GM19468 (cell line): ENCODE measurements at regions not wholly inside any gene's neighbourhood (a gene's known extent, or its start where the extent isn't known, plus 50 kb on each side); places are given as distances from the start of the nearest gene placed in this dataset.
"Not testable (repeated sequence)": the region's sequence is repeated elsewhere in the genome, so short reads cannot be mapped to it uniquely, and the experiment has no call there.

Experiments used
- ATAC-seq: cut with Tn5 transposase; IDR thresholded peaks from one replicate; pipeline ENCODE4 v1.9.1; 2021; ENCODE audit warnings: mild to moderate bottlenecking, moderate library complexity, moderate number of reproducible peaks; ENCODE audit not compliant: unreplicated experiment; ENCODE audit errors: extremely low read depth

DNA sequence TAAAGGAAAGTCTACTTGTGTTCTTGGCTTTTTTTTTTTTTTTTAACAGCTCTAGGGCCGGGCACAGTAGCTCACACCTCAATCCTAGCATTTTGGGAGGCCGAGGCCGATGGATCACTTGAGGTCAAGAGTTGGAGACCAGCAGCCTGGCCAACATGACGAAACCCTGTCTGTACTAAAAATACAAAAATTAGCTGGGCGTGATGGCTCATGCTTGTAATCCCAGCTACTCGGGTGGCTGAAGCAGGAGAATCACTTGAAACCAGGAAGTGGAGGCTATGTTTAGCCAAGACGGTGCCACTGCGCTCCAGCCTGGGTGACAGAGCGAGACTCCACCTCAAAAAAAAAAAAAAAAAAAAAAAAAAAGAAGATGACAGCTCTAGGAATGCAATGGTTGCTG lies 169.9 kb downstream of the NEDD1 start:
- not testable (repeated sequence) for ATAC-seq

DNA sequence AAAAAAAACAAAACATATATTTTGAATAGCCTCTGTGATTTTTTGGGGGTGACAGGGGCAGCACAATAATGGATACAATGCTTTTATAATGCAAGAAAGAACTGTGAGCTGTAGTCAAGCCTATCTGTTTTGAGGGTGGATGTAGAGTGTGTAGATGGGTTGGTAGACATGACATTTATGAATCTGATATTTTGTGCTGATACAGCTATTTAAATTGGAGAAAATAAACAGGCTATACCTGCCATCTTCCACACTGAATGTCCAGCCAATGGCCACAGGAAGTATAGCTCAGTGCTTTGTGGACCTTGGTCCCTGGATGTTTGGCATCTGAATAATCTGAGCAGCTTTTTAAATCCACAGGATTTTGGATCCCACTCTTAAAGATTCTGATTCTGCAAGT lies 175.0 kb downstream of the NEDD1 start:
- no peak for ATAC-seq

DNA sequence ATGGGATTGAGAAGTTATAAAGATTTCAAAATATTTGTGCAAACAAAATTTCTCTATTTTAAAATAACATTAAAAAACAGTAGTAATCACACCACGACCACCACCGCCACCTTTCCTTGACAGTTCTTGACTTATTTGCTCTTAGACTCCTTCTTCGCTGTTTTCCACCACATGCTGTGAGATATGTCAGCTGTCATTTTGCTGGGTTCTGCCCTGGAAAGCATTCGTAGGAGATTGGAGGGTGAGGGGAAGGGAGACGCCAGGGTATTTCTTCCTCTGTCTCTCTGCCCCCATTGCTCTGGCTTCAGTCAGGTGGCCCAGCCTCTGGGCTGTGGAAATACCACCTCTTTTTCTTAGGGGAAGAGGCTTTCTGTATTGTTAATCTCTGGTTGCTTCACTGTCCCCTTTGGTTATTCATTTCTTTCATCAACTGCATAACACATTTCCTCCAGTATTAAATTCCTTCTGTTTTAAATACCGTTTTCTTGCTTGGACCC lies 186.2 kb downstream of the NEDD1 start:
- no peak for ATAC-seq

DNA sequence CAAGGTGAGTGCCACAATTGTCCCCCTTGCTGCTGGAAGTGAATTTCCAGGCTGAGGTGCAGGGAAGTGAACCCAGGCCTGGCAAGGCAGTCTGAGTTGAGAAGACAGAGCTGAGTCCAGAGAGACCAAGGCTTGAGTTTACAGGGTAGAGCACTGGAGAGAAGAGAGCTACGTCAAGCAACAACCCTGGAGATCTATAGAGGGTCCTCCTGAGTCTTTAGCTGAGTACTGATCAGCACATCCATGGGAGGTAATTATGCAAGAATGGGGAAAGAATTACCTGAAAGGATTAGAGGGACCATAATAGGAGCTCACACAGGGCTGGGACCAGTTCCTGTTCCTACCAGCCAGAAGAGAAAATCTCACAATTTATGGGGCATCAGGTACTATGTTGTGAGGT lies 190.7 kb downstream of the NEDD1 start:
- ATAC-seq, result no peak

DNA sequence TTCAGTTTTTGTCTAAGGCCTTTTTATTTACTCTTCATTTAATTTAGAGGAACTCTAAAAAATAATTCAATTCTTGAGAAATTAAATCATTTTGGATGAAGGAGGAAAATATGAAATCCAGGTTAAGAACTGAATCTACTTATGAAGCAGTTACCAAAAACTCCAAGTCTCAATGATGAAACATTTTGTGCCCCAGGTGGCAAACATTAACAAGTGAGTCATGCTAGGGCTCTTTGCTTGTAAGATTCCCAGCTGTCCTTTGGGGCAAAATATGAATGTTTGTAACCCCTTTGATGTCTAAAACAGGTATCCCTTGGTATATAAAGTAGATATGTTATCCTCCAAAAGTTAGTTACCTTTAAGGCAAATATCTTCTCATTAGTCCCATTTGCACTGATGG lies 202.4 kb downstream of the NEDD1 start:
- no peak for ATAC-seq

DNA sequence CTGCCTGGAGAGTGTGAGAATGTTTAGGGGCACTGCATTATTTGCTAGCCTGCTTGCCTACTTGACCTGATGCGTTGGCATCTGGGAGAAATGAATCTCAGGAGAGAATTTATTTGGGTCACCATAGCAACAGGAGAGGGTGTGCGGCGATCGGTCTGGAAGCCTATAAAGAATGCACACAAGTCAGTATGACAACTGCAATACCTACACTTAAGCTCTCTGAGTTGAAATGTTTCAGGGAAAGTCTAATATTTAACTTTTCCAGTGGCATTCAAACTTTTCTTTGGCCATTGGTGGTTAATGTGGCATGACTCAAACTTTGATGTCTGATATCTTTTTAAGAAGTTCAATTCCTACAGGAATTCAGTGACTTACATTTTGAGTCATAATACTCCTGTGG lies 205.1 kb downstream of the NEDD1 start:
- no peak for ATAC-seq

DNA sequence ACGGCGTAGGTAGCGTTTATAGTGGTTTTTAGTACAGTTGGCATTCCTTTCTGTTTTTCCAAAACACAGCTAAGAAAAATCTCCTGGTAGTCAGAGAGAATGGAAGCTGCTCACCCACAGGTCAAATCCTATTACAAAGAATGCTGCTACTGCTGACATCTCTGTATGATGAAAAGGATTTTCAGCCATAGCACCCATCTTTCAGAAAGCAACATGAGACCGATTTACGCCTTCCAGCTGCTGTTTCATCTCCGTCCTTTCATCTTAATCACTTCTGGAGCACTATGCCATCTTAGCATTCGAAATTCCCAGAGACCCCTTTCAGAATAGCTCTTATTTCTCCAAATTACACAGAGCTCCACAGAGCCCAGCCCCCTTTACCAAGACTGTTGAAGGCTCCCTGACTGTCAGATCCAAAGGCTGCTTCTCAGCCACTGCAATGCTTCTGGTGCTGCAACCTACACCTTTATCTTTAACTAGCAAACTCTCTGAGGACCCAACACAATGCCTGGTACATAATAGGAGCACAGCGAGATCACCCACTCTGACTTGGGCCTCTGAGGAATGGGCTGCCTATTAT lies 211.8 kb downstream of the NEDD1 start:
- ATAC-seq, result no peak

DNA sequence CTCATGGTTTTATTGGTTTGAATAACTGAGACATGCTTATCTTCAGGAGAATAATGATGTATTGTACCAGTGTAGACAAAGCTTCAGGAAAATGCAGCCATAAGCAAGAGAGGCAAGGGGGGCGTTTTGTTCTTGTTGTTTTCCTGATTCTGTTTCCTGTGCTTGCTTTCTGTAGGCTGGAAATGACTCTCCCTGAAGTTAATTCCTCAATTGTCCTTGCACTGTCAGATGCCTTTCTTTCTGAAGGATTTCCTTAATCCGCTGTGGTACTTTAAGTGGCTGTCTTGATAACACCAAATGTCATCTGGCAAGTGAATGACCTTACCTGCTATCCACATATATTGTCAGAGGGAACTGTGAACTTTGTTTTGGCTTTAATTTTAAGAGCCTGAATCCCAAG lies 220.0 kb downstream of the NEDD1 start:
- no peak for ATAC-seq

DNA sequence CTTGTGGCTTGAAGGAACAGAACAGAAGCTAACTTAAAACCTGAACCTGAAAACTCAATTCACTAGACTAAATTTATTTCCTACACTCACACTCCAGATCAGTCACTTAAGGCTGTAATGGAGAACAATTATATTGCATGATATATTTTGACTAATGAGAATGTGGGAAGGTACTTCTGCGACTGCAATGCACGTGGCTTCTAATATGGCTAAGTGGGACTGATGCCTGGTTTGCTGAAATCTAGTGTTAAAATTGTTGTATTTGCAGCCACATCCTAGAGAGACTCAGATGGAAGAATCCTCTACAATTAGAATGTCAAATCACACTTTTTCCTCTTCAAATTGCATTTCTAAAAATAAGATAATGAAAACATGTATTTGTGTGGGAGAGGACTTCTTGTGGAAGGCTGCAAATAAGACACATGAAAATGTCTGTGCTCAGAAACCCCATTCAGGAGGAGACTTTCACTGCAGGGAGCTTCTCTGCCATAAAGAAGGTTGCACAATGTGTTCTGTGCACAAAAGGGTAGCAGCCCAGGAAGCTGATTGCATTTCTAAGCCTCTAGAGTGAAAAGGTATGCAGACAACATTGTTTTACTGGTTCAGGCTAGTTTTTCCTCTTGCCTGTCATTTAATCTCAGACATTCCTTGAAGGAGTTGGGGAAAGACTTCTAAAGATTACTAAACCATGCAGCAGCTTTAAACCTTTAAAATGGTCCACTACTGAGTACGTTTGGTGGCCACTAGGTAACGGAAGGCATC lies 224.3 kb downstream of the NEDD1 start:
- ATAC-seq, result no peak

DNA sequence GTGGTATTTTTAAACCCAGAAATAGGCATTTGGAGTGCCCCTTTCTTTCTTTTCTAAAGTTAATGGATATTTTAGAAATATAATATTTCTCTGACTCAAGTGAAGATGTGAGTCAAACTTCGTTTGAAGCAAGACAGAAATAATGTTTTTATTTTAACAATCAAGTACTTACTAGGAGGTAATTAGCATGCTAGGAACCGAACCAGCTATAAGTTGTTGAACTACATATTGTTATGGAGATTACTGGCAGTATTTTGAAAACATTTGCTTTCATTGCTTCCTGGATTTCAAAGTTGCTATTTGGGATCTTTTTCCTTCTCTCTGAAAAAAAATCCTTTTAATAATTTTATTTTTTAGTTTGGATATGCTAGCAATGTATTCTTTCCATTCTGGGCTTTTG lies 225.2 kb downstream of the NEDD1 start:
- ATAC-seq, result no peak

DNA sequence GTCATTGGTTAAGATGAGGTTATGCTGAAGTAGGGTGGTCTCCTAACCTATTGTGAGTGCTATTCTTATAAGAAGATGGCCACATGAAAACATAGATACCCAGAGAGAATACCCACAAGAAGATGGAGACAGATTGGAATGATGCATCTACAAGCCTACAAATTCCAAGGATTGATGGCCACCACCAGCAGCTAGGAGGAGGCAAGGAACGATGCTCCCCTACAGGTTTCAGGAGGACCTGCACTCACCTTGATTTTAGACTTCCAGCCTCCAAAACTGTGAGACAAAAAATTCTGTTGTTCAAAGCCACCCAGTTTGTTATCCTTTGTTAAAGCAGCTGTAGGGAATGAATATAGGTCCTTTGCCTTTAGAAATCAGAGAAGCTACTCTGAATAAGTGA lies 227.4 kb downstream of the NEDD1 start:
- no peak for ATAC-seq

DNA sequence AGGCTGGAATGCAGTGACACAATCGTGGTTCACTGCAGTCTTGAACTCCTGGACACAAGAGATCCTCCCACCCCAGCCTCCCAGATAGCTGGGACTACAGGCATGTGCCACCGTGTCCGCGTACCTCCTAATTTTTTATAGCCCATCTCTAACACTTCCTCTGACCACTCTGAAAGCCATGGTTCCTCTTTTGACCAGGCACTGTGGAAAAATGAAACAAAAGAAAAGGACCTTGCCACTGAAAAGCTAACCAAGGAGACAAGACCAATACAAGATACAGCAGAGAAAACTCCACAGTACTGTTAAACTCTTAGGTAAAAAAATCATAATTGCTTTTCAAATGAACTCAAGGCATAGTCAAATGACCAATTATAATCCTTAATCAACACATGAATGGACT lies 233.3 kb downstream of the NEDD1 start:
- ATAC-seq, result no peak

DNA sequence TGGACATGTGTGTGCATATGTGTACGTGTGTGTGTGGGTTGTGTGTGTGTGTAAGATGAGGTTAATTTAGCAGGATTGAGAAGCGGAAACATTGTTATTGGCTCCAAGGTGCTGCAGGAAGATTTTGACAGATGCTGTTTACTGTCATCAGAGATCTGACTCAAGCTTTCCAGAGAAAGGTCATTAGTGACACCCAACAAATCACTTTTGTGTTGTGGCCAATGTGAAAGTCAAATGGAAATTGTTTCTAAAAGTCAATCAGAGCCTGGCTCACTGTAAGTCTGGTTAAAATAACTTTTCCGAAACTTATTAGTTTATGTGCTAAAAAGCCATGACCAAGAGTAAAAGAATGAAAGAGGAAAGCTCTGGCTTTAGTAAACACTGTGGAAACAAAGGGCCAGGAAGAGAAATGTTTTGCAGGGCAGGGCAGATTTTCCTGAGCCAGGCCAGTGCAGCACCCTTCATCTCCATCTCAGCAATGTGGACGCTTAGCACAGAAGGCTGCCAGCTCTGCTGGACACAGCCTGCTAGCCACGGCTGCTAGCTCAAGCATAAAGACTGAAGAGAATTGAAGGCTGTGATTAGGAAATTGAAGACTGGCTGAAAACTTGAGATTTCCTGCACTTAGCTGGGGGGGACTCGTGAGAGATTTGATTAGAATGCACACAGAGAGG lies 235.8 kb downstream of the NEDD1 start:
- no peak for ATAC-seq

DNA sequence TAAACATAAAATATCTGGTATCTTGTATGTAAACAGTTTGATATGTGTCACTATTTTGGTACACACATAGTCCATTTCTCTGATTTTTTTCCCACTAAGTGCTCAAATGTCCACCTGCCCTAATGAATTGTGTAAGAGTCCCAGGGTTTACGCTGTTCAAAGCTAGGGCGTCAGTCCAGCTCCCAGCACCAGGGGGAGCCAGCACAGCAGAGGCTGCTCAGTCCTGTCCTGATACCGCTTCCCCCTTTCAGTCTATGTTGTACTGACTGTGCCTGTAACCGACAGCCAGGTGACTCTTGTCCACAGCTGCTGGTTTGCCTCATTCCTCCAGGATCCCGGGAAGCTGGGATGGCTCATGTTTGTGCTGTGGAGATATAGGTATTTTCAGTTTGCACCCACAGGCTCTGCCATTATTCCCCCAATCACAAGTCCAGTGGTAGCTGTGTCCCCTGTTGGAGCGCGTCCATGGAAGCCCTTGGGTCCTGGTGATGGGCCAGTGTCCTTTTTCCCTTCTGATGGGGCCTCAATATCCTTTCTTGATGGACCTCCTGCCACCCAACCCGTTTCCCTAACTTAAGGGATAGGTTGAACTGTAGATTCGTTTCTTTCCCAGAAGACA lies 242.0 kb downstream of the NEDD1 start:
- ATAC-seq, result peak; percentile 96

DNA sequence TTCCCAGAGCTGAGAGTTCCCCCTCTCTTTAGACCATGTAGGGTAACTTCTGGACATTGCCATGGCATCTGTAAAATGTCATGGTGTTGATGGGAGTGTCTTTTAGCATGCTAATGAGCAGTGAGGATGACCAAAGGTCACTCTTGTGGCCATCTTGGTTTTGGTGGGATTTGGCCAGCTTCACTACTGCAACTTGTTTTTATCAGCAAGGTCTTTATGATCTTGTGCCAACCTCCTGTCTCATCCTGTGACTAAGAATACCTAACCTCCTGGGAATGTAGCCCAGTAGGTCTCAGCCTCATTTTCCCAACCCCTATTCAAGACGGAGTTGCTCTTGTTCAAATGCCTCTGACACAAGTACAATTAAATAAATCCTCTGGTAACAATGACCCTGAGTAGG lies 244.4 kb downstream of the NEDD1 start:
- no peak for ATAC-seq

DNA sequence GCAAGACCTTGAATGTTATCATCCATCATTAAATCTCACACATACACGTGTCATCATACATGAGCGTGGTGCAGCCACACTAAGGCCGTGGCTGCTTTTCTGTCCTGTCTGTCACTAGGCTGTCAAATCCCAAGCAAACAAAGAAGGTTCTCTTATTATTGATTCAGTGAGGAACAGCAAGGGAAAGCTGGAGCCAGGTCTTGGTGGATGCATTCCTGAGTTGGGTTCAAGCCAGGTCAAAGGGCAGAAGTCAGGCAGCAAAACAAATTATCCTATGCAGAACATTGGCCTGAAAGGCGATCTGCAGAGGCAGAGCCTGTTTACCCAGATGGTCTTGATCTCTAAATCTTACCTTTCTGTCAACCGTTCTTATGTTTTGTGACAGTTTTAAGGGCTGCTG lies 252.3 kb downstream of the NEDD1 start:
- no peak for ATAC-seq

DNA sequence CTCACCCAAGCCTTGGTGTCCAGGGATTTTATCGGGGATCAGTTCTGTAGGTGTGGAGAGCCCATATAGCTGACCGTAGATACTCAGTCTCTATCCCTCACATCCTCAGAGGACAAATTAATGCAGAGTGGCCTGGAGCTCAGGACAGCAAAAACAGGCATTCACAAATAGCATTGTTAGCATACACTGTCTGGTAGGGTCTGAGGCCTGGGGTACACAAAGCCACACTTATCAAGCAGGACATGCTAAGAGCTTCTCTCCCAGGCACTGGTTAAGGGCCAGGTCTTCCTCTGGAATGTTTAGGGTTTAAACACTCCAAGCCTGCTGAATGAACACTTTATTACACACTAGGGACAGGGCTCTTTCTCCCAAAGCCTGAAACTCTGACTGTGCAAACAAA lies 253.2 kb downstream of the NEDD1 start:
- ATAC-seq, result no peak

DNA sequence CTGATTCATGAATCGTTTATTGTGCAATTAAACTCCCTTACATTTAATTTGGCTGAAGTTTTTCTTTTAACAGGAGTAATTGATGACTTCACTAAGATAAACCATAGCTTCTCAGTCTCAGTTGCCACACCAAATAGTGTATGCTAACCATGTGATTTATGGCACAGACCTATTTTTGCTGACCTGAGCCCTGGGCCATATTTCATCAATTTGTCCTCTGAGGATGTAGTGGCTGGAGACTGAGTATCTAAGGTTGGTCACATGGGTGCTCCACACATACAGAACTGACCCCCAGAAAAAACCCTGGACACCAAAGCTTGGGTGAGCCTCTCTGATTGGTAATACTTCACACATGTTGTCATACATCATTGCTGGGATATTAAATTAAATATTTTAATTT lies 255.1 kb downstream of the NEDD1 start:
- no peak for ATAC-seq

DNA sequence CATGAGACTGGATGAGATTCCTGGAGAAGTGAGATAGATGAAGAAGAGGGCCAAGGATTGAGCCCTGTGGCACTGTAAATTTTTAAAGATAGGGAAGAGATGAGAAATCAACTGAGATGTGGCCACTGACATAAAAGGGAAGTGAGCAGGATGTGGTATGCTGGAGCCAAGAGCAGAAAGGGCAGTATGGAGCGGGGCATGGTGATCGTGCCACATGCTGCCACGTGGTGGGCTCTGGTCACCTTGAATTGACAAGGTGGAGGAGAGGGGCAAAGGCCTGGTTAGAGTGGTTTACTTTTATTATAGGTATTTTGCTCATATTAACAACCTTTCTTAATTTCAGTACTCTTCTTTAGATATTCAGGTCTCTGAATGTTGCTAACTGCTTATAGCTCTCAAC lies 257.9 kb downstream of the NEDD1 start:
- ATAC-seq, result no peak

DNA sequence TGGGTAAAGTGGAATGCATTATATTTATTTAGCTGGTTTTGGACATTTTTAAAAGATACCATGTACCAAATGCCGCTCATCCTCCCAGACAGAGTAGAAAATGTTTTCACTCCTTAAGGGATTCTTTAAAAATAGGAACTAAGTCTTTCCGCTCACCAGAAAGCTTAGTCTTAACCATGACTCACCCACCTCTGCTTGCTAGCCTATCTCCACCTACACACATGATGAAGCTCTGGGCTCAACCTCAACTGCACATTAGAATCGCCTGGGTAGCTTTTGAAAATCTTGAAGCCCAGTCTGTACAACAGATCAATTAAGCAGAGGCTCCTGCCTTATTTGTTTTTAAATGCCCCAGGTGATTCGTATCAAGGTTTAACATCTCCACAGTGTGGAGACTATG lies 260.5 kb downstream of the NEDD1 start:
- ATAC-seq, result no peak

DNA sequence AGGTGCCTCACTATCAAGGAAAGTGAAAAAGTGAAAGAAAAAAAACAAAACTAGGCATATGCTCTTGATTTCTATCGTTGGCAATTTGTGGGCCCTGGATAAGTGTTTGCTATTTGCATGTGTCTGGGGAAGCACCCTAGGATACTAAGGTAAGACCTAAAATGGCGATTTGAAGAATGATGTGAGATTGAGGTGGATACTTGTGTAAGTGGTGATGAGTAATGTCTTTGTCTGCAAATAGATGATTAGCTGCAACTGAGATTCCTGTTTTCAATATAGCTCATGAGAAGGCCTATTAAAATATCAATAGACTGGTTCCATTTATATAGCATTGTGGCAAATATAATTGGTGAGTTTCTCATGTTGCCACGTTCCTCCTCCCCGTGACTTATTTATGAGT lies 261.7 kb downstream of the NEDD1 start:
- ATAC-seq, result no peak
